Uterus (tissue), 3 donors: ENCODE measurements at regions not wholly inside any gene's neighbourhood (a gene's known extent, or its start where the extent isn't known, plus 50 kb on each side); places are given as distances from the start of the nearest gene placed in this dataset.

Experiments used
- DNase-seq, 2 donors: peaks; one replicate each; pipeline ENCODE4 v3.0.0-alpha.2; 2019 to 2020
- H3K27ac ChIP-seq, 2 donors: fragments of 200-600 bp; sonication (generic); 1 replicate in 1 of 2; 2 replicates in 1 of 2; pipeline ENCODE4 v1.5.1; 2016 to 2018
- H3K27me3 ChIP-seq, 2 donors: fragments of 200-600 bp; sonication (generic); one replicate each; pipeline ENCODE4 v1.5.1; 2018 to 2019; ENCODE audit warnings: control low read depth in 1 of 2
- H3K36me3 ChIP-seq, 2 donors: fragments of 200-600 bp; sonication (generic); one replicate each; pipeline ENCODE4 v1.5.1; 2019; ENCODE audit warnings: control low read depth in 1 of 2
- H3K4me1 ChIP-seq, 2 donors: fragments of 200-600 bp; sonication (generic); one replicate each; pipeline ENCODE4 v1.5.1; 2018 to 2019; ENCODE audit warnings: control low read depth in 1 of 2
- H3K4me3 ChIP-seq, 2 donors: fragments of 200-600 bp; sonication (generic); 1 replicate in 1 of 2; 2 replicates in 1 of 2; pipeline ENCODE4 v1.5.1; 2018 to 2019; ENCODE audit warnings: mild to moderate bottlenecking in 1 of 2
- H3K9me3 ChIP-seq, 2 donors: fragments of 200-600 bp; sonication (generic); one replicate each; pipeline ENCODE4 v1.5.1; 2019; ENCODE audit warnings: control low read depth in 1 of 2
- CTCF ChIP-seq, 4 experiments: fragments of 200-600 bp in 2 of 4; fragments of 450-650 bp in 2 of 4; sonication (generic) in 2 of 4; IDR thresholded peaks; one replicate each; pipeline ENCODE4 v1.5.1; 2016 to 2019; ENCODE audit warnings: antibody characterized with exemption in 4 of 4, mild to moderate bottlenecking in 2 of 4, moderate library complexity in 1 of 4
- POLR2A ChIP-seq, 2 donors: fragments of 450-650 bp; IDR thresholded peaks; one replicate each; pipeline ENCODE4 v1.6.1; 2016; ENCODE audit warnings: antibody characterized with exemption in 2 of 2, mild to moderate bottlenecking in 1 of 2, moderate library complexity in 1 of 2
- intact Hi-C: fragments of 100-400 bp; cut with DNase I; formaldehyde crosslinking; loops from one replicate; pipeline ENCODE4 v1.15.1; 2023; ENCODE audit warnings: low total_unique reads
- donor health status: DM: yes; HTN: yes; CAD: no.

- Histone ChIP-seq H3K27me3 (no peaks in the 10 kb centered on the region), H3K36me3 (no peaks in the 10 kb centered on the region), H3K27ac (no peak overlapping the region), H3K4me1 (no peaks in the 10 kb centered on the region), H3K9me3 (no peaks in the 10 kb centered on the region), H3K4me3 (no peak overlapping the region)
- no peak for DNase-seq
- no peak for TF ChIP-seq POLR2A (IDR thresholded peaks at IDR 0.05)
- intact Hi-C loops = no loop called here
These were observed 723.8 kb upstream of the FLRT2 start for GRCh38 chr14:84806181-84806580.

- no peaks in the 10 kb centered on the region for H3K36me3 ChIP-seq
- H3K4me1 ChIP-seq = no peaks in the 10 kb centered on the region
- no peak for TF ChIP-seq CTCF (IDR thresholded peaks at IDR 0.05)
- TF ChIP-seq POLR2A (IDR thresholded peaks at IDR 0.05) = no peak
- no peak overlapping the region for H3K4me3 ChIP-seq
- intact Hi-C loops = no loop called here
- H3K27ac ChIP-seq = no peak overlapping the region
- no peaks in the 10 kb centered on the region for H3K9me3 ChIP-seq
- no peak for DNase-seq
- H3K27me3 ChIP-seq = no peaks in the 10 kb centered on the region
These were observed 723.3 kb upstream of the FLRT2 start for GRCh38 chr14:84806622-84807021.

GRCh38 chr14:84807673-84808072 lies 722.3 kb upstream of the FLRT2 start:
- H3K4me1 ChIP-seq = no peaks in the 10 kb centered on the region
- H3K27ac ChIP-seq = no peak overlapping the region
- DNase-seq = no peak
- intact Hi-C loops = no loop called here
- no peak overlapping the region for H3K4me3 ChIP-seq
- no peak for TF ChIP-seq POLR2A (IDR thresholded peaks at IDR 0.05)
- no peak for TF ChIP-seq CTCF (IDR thresholded peaks at IDR 0.05)
- H3K27me3 ChIP-seq = no peaks in the 10 kb centered on the region
- H3K9me3 ChIP-seq = no peaks in the 10 kb centered on the region
- no peaks in the 10 kb centered on the region for H3K36me3 ChIP-seq

- TF ChIP-seq CTCF (IDR thresholded peaks at IDR 0.05) = no peak
- no peak for TF ChIP-seq POLR2A (IDR thresholded peaks at IDR 0.05)
- H3K9me3 ChIP-seq = no peaks in the 10 kb centered on the region
- H3K36me3 ChIP-seq = no peaks in the 10 kb centered on the region
- intact Hi-C loops = no loop called here
- H3K27me3 ChIP-seq = no peaks in the 10 kb centered on the region
- DNase-seq = no peak
- no peaks in the 10 kb centered on the region for H3K4me1 ChIP-seq
- H3K4me3 ChIP-seq = no peak overlapping the region
- H3K27ac ChIP-seq = no peak overlapping the region
These were observed 720.8 kb upstream of the FLRT2 start for GRCh38 chr14:84809158-84809557.

GRCh38 chr14:84814391-84814790 lies 715.6 kb upstream of the FLRT2 start:
- no peak for DNase-seq
- H3K27me3 ChIP-seq = no peaks in the 10 kb centered on the region
- H3K27ac ChIP-seq = no peak overlapping the region
- intact Hi-C loops = no loop called here
- no peaks in the 10 kb centered on the region for H3K36me3 ChIP-seq
- TF ChIP-seq POLR2A (IDR thresholded peaks at IDR 0.05) = no peak
- TF ChIP-seq CTCF (IDR thresholded peaks at IDR 0.05) = no peak
- no peaks in the 10 kb centered on the region for H3K9me3 ChIP-seq
- no peak overlapping the region for H3K4me3 ChIP-seq
- no peaks in the 10 kb centered on the region for H3K4me1 ChIP-seq

- DNase-seq = no peak
- no peaks in the 10 kb centered on the region for H3K4me1 ChIP-seq
- H3K9me3 ChIP-seq = no peaks in the 10 kb centered on the region
- H3K36me3 ChIP-seq = no peaks in the 10 kb centered on the region
- TF ChIP-seq CTCF (IDR thresholded peaks at IDR 0.05) = no peak
- TF ChIP-seq POLR2A (IDR thresholded peaks at IDR 0.05) = no peak
- H3K4me3 ChIP-seq = no peak overlapping the region
- no peaks in the 10 kb centered on the region for H3K27me3 ChIP-seq
- intact Hi-C loops = no loop called here
- H3K27ac ChIP-seq = no peak overlapping the region
These were observed 710.4 kb upstream of the FLRT2 start for GRCh38 chr14:84819528-84819927.
